Caco-2 (cell line): ENCODE measurements at regions not wholly inside any gene's neighbourhood (a gene's known extent, or its start where the extent isn't known, plus 50 kb on each side); places are given as distances from the start of the nearest gene placed in this dataset.

Experiments used
- BruUV-seq: library from RNA; stranded (reverse); fragments of 400-500 nt; replicated peaks from 2 replicates; lab custom pipeline; 2021; lab: Mats Ljungman, UMichigan
- CTCF ChIA-PET: fragments of 300-600 bp; sonication (Branson Sonifier 250); formaldehyde crosslinking; loops from one replicate; lab custom pipeline; 2022; ENCODE audit warnings: antibody characterized with exemption; lab: Charles Lee
- POLR2A ChIA-PET: fragments of 300-600 bp; sonication (Branson Sonifier 250); formaldehyde crosslinking; loops from one replicate; lab custom pipeline; 2022; ENCODE audit warnings: antibody characterized with exemption; lab: Charles Lee
- DNase-seq, 2 experiments: peaks; one replicate each; pipeline versions ENCODE4 v3.0.0 to v3.0.0-alpha.2; 2020 to 2022
- H3K27me3 ChIP-seq: replicated peaks from 2 replicates; pipeline ENCODE4 v1.6.0; 2011; ENCODE audit warnings: low read length; ENCODE audit not compliant: control insufficient read depth, insufficient read depth
- H3K36me3 ChIP-seq: 2 replicates; pipeline ENCODE4 v1.5.1; 2011; ENCODE audit warnings: low read length; ENCODE audit not compliant: control insufficient read depth, insufficient read depth
- H3K4me1 ChIP-seq: fragments of 250-450 bp; sonication (Bioruptor Pico); 2 replicates; pipeline ENCODE4 v1.5.1; 2020; ENCODE audit warnings: mild to moderate bottlenecking
- H3K4me3 ChIP-seq: 2 replicates; pipeline ENCODE4 v1.5.1; 2011; ENCODE audit warnings: low read depth, mild to moderate bottlenecking, control low read depth, low read length
- H3K9me3 ChIP-seq: fragments of 250-450 bp; sonication (Bioruptor Pico); 2 replicates; pipeline ENCODE4 v1.5.1; 2020; ENCODE audit warnings: mild to moderate bottlenecking, moderate library complexity
- H3K27ac Mint-ChIP-seq: one replicate; pipeline ENCODE4 v1.8.0; 2022; ENCODE audit warnings: mixed read lengths; ENCODE audit not compliant: unreplicated experiment
- H3K27me3 Mint-ChIP-seq: one replicate; pipeline ENCODE4 v1.8.0; 2022; ENCODE audit warnings: mixed read lengths; ENCODE audit not compliant: insufficient read depth, unreplicated experiment
- H3K36me3 Mint-ChIP-seq: one replicate; pipeline ENCODE4 v1.8.0; 2022; ENCODE audit warnings: mild to moderate bottlenecking, mixed read lengths; ENCODE audit not compliant: insufficient read depth, unreplicated experiment
- H3K4me1 Mint-ChIP-seq: one replicate; pipeline ENCODE4 v1.8.0; 2022; ENCODE audit warnings: low read depth, mixed read lengths; ENCODE audit not compliant: unreplicated experiment
- H3K4me3 Mint-ChIP-seq: one replicate; pipeline ENCODE4 v1.8.0; 2022; ENCODE audit warnings: mild to moderate bottlenecking, moderate library complexity, mixed read lengths; ENCODE audit not compliant: unreplicated experiment
- H3K9me3 Mint-ChIP-seq: one replicate; pipeline ENCODE4 v1.8.0; 2022; ENCODE audit warnings: mixed read lengths; ENCODE audit not compliant: unreplicated experiment
- CTCF ChIP-seq, 2 experiments: fragments of 200-600 bp in 1 of 2; IDR thresholded peaks; 1 replicate in 1 of 2; 2 replicates in 1 of 2; pipeline versions ENCODE4 v1.5.1 to v1.8.0; 2011 to 2022; ENCODE audit warnings: antibody characterized with exemption in 1 of 2, control low read depth in 1 of 2, inconsistent platforms in 1 of 2, low read depth in 1 of 2, low read length in 1 of 2, mild to moderate bottlenecking in 1 of 2, moderate library complexity in 1 of 2; ENCODE audit not compliant: insufficient read depth in 1 of 2, severe bottlenecking in 1 of 2, unreplicated experiment in 1 of 2
- intact Hi-C: fragments of 100-400 bp; cut with micrococcal nuclease; formaldehyde crosslinking; loops from one replicate; pipeline ENCODE4 v1.10.0; 2022; ENCODE audit not compliant: unreplicated experiment

GRCh38 chr4:114527637-114528036, 71.0 kb upstream of the UGT8 start:
- H3K27me3 Mint-ChIP-seq, result no peaks in the 10 kb centered on the region
- POLR2A ChIA-PET, result no interaction called here
- no TSS peak for BruUV-seq

GRCh38 chr4:114535725-114536124, 62.9 kb upstream of the UGT8 start:
- H3K4me3 Mint-ChIP-seq, result no peak overlapping the region
- no peak for DNase-seq
- no peaks in the 10 kb centered on the region for H3K36me3 Mint-ChIP-seq
- ChIA-PET CTCF (interaction anchor here (0.9 kb wide), 1 partner anchor 28 kb away, joined by 3 read pairs; no protein-coding TSS in a partner anchor), POLR2A (no interaction called here)
- H3K27me3 Mint-ChIP-seq, result no peaks in the 10 kb centered on the region
- H3K9me3 Mint-ChIP-seq, result no peaks in the 10 kb centered on the region
- H3K9me3 ChIP-seq, result no peaks in the 10 kb centered on the region
- H3K27ac Mint-ChIP-seq, result no peak overlapping the region
- H3K36me3 ChIP-seq, result no peaks in the 10 kb centered on the region
- no peaks in the 10 kb centered on the region for H3K27me3 ChIP-seq
- BruUV-seq, result no TSS peak
- H3K4me3 ChIP-seq, result no peak overlapping the region
- intact Hi-C loops, result no loop called here
- H3K4me1 Mint-ChIP-seq, result no peaks in the 10 kb centered on the region
- TF ChIP-seq CTCF (IDR thresholded peaks at IDR 0.05; ENCODE audit: insufficient read depth in 1 of 2, low read depth in 1 of 2, low read length in 1 of 2, severe bottlenecking in 1 of 2, unreplicated experiment in 1 of 2), result no peak
- no peaks in the 10 kb centered on the region for H3K4me1 ChIP-seq

More at GRCh38 chr4:114527637-114528036, 71.0 kb upstream of the UGT8 start:
- TF ChIP-seq CTCF (IDR thresholded peaks at IDR 0.05; ENCODE audit: insufficient read depth in 1 of 2, low read depth in 1 of 2, low read length in 1 of 2, severe bottlenecking in 1 of 2, unreplicated experiment in 1 of 2), result no peak
- Mint-ChIP-seq H3K4me3 (no peak overlapping the region), H3K27ac (no peak overlapping the region), H3K9me3 (peaks cover 10% of the 10 kb centered on the region), H3K4me1 (no peaks in the 10 kb centered on the region), H3K36me3 (no peaks in the 10 kb centered on the region)
- Histone ChIP-seq H3K9me3 (no peaks in the 10 kb centered on the region), H3K27me3 (no peaks in the 10 kb centered on the region), H3K4me1 (no peaks in the 10 kb centered on the region), H3K36me3 (no peaks in the 10 kb centered on the region), H3K4me3 (no peak overlapping the region)
- intact Hi-C loops, result no loop called here
- CTCF ChIA-PET, result no interaction called here
- DNase-seq, result no peak

GRCh38 chr4:114537352-114537751, 61.3 kb upstream of the UGT8 start:
- H3K4me1 Mint-ChIP-seq, result no peaks in the 10 kb centered on the region
- H3K9me3 ChIP-seq, result no peaks in the 10 kb centered on the region
- H3K36me3 Mint-ChIP-seq, result no peaks in the 10 kb centered on the region
- no peaks in the 10 kb centered on the region for H3K4me1 ChIP-seq
- ChIA-PET POLR2A (no interaction called here), CTCF (no interaction called here)
- TF ChIP-seq CTCF (IDR thresholded peaks at IDR 0.05; ENCODE audit: insufficient read depth in 1 of 2, low read depth in 1 of 2, low read length in 1 of 2, severe bottlenecking in 1 of 2, unreplicated experiment in 1 of 2), result no peak
- H3K9me3 Mint-ChIP-seq, result no peaks in the 10 kb centered on the region
- no peak overlapping the region for H3K27ac Mint-ChIP-seq
- H3K36me3 ChIP-seq, result no peaks in the 10 kb centered on the region
- no TSS peak for BruUV-seq
- no peaks in the 10 kb centered on the region for H3K27me3 Mint-ChIP-seq
- DNase-seq, result no peak
- intact Hi-C loops, result no loop called here
- H3K27me3 ChIP-seq, result no peaks in the 10 kb centered on the region
- no peak overlapping the region for H3K4me3 ChIP-seq
- H3K4me3 Mint-ChIP-seq, result no peak overlapping the region
